Osteoblast (primary cell): ENCODE measurements at regions not wholly inside any gene's neighbourhood (a gene's known extent, or its start where the extent isn't known, plus 50 kb on each side); places are given as distances from the start of the nearest gene placed in this dataset.

Experiments
- DNase-seq: peaks from one replicate; pipeline ENCODE4 v3.0.0; 2011; ENCODE audit warnings: low spot score, mixed read lengths; ENCODE audit not compliant: insufficient read length; ENCODE audit errors: missing footprints
- H2AFZ ChIP-seq: 2 replicates; pipeline ENCODE4 v1.6.0; 2011; ENCODE audit warnings: mild to moderate bottlenecking, low read length
- H3K27ac ChIP-seq: 2 replicates; pipeline ENCODE4 v1.5.1; 2011; ENCODE audit warnings: mild to moderate bottlenecking, low read depth, low read length, moderate library complexity
- H3K27me3 ChIP-seq: 2 replicates; pipeline ENCODE4 v1.6.0; 2012; ENCODE audit warnings: mild to moderate bottlenecking, control low read depth, inconsistent platforms, low read length, moderate library complexity; ENCODE audit not compliant: insufficient read depth
- H3K36me3 ChIP-seq: 2 replicates; pipeline ENCODE4 v1.5.1; 2011; ENCODE audit warnings: mild to moderate bottlenecking, low read length, control low read depth, moderate library complexity; ENCODE audit not compliant: insufficient read depth
- H3K4me1 ChIP-seq: 2 replicates; pipeline ENCODE4 v1.5.1; 2011; ENCODE audit warnings: mild to moderate bottlenecking, low read length, control low read depth, moderate library complexity; ENCODE audit not compliant: insufficient read depth
- H3K4me2 ChIP-seq: 2 replicates; pipeline ENCODE4 v1.6.0; 2011; ENCODE audit warnings: mild to moderate bottlenecking, low read length; ENCODE audit not compliant: insufficient read depth
- H3K4me3 ChIP-seq: fragments of 200-600 bp; sonication (generic); 3 replicates; pipeline ENCODE4 v1.5.1; 2012; ENCODE audit warnings: mild to moderate bottlenecking, low read length, inconsistent platforms; ENCODE audit not compliant: insufficient read depth
- H3K79me2 ChIP-seq: 2 replicates; pipeline ENCODE4 v1.6.0; 2012; ENCODE audit warnings: mild to moderate bottlenecking, low read length, control low read depth, inconsistent platforms; ENCODE audit not compliant: insufficient read depth
- H3K9me3 ChIP-seq: 2 replicates; pipeline ENCODE4 v1.5.1; 2011; ENCODE audit warnings: low read depth, low read length, control low read depth
- H4K20me1 ChIP-seq: 2 replicates; pipeline ENCODE4 v1.6.0; 2012; ENCODE audit warnings: mild to moderate bottlenecking, low read length, control low read depth; ENCODE audit not compliant: insufficient read depth
- CTCF ChIP-seq: IDR thresholded peaks from 2 replicates; pipeline ENCODE4 v1.5.1; 2011; ENCODE audit warnings: mild to moderate bottlenecking, low read depth, low read length, moderate library complexity; ENCODE audit errors: extremely low read depth

DNA sequence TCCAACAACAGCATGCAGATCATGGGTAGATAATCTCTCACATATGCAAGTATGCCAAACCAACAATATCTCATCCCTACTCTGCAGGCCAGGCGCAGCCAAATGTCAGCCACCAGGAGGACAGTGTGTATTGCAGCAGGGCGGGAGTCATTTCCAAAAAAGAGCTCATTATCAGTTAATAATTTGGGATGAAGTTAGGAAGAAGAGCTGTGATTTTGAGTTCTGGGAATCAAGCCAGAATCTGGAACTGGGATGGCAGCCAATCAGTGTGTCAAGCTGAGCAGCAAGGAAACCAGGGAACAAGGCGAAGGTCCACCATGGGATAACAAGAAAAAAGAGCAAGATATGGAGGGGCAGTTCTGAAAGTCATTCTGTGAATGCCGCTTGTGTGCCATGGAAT lies 88.2 kb upstream of the CAMK2D start:
- Histone ChIP-seq H3K9me3 (no peaks in the 10 kb centered on the region), H4K20me1 (no peaks in the 10 kb centered on the region), H3K79me2 (no peaks in the 10 kb centered on the region), H3K36me3 (peaks cover 5% of the 10 kb centered on the region), H3K4me3 (no peak overlapping the region), H3K27ac (no peak overlapping the region), H3K4me2 (no peak overlapping the region), H3K4me1 (no peaks in the 10 kb centered on the region), H2AFZ (no peak overlapping the region), H3K27me3 (no peaks in the 10 kb centered on the region)
- no peak for TF ChIP-seq CTCF
- DNase-seq: peak; percentile 45

- no peaks in the 10 kb centered on the region for H4K20me1 ChIP-seq
- H3K79me2 ChIP-seq: no peaks in the 10 kb centered on the region
- no peak overlapping the region for H3K4me3 ChIP-seq
- H3K9me3 ChIP-seq: no peaks in the 10 kb centered on the region
- no peaks in the 10 kb centered on the region for H3K27me3 ChIP-seq
- no peak overlapping the region for H3K4me2 ChIP-seq
- H2AFZ ChIP-seq: no peak overlapping the region
- no peaks in the 10 kb centered on the region for H3K4me1 ChIP-seq
- H3K36me3 ChIP-seq: peaks cover 5% of the 10 kb centered on the region
- DNase-seq: no peak
- no peak overlapping the region for H3K27ac ChIP-seq
- no peak for TF ChIP-seq CTCF
Measured at GRCh38 chr4:113847710-113848109, 86.2 kb upstream of the CAMK2D start.

GRCh38 chr4:113846433-113846832 lies 84.9 kb upstream of the CAMK2D start:
- no peak for DNase-seq
- no peak overlapping the region for H3K4me3 ChIP-seq

GRCh38 chr4:113845138-113845537 lies 83.6 kb upstream of the CAMK2D start:
- DNase-seq: no peak
- Histone ChIP-seq H3K9me3 (no peaks in the 10 kb centered on the region), H3K4me2 (no peak overlapping the region)

More at GRCh38 chr4:113846433-113846832, 84.9 kb upstream of the CAMK2D start:
- no peak overlapping the region for H3K27ac ChIP-seq
- H3K9me3 ChIP-seq: no peaks in the 10 kb centered on the region
- no peaks in the 10 kb centered on the region for H4K20me1 ChIP-seq
- H3K27me3 ChIP-seq: no peaks in the 10 kb centered on the region
- peaks cover 5% of the 10 kb centered on the region for H3K36me3 ChIP-seq
- H2AFZ ChIP-seq: no peak overlapping the region
- no peak for TF ChIP-seq CTCF
- no peaks in the 10 kb centered on the region for H3K79me2 ChIP-seq
- H3K4me1 ChIP-seq: no peaks in the 10 kb centered on the region
- no peak overlapping the region for H3K4me2 ChIP-seq

More at GRCh38 chr4:113845138-113845537, 83.6 kb upstream of the CAMK2D start:
- H3K4me1 ChIP-seq: no peaks in the 10 kb centered on the region
- no peak overlapping the region for H2AFZ ChIP-seq
- no peaks in the 10 kb centered on the region for H3K27me3 ChIP-seq
- no peak overlapping the region for H3K4me3 ChIP-seq
- H3K27ac ChIP-seq: no peak overlapping the region
- H3K79me2 ChIP-seq: no peaks in the 10 kb centered on the region
- H4K20me1 ChIP-seq: no peaks in the 10 kb centered on the region
- no peaks in the 10 kb centered on the region for H3K36me3 ChIP-seq
- TF ChIP-seq CTCF: no peak
